GM23338 (cell line): ENCODE measurements at regions not wholly inside any gene's neighbourhood (a gene's known extent, or its start where the extent isn't known, plus 50 kb on each side); places are given as distances from the start of the nearest gene placed in this dataset.

Experiments
- CREB1 ChIP-seq: fragments of 250-450 bp; sonication (Bioruptor Pico); IDR thresholded peaks from 2 replicates; pipeline ENCODE4 v1.5.0; 2020; ENCODE audit warnings: low read depth, mild to moderate bottlenecking, moderate library complexity
- EZH2 ChIP-seq: fragments of 200-600 bp; sonication (generic); IDR thresholded peaks from one replicate; pipeline ENCODE4 v1.8.0; 2017; ENCODE audit warnings: antibody characterized with exemption, mild to moderate bottlenecking, low read depth; ENCODE audit not compliant: unreplicated experiment
- EZH2phosphoT487 ChIP-seq: fragments of 200-600 bp; sonication (generic); IDR thresholded peaks from one replicate; pipeline ENCODE4 v1.8.1; 2018; ENCODE audit warnings: antibody characterized with exemption; ENCODE audit not compliant: unreplicated experiment
- NANOG ChIP-seq: IDR thresholded peaks from 2 replicates; pipeline ENCODE4 v1.6.1; 2016; ENCODE audit warnings: antibody characterized with exemption, borderline replicate concordance
- POLR2AphosphoS5 ChIP-seq: IDR thresholded peaks from 2 replicates; pipeline ENCODE4 v1.6.1; 2016; ENCODE audit warnings: antibody characterized with exemption, low read depth
- ZNF331 ChIP-seq: fragments of 250-450 bp; sonication (Bioruptor Pico); IDR thresholded peaks from 2 replicates; pipeline ENCODE4 v1.5.0; 2020; ENCODE audit warnings: low read depth, mild to moderate bottlenecking, moderate library complexity
- TF ChIP-seq, protein P1 (sequence below), 2 experiments: fragments of 200-600 bp in 1 of 2; sonication (generic) in 1 of 2; conservative IDR thresholded peaks; 2 replicates each; pipeline versions ENCODE4 v1.5.1 to v1.6.1; 2016 to 2017; ENCODE audit warnings: antibody characterized with exemption in 2 of 2, low read depth in 2 of 2, mild to moderate bottlenecking in 2 of 2, moderate library complexity in 1 of 2
- TF ChIP-seq, protein P2 (sequence below): IDR thresholded peaks from one replicate; pipeline ENCODE4 v1.6.1; 2018; ENCODE audit warnings: antibody characterized with exemption; ENCODE audit not compliant: unreplicated experiment

- TF ChIP-seq, protein P1, sequence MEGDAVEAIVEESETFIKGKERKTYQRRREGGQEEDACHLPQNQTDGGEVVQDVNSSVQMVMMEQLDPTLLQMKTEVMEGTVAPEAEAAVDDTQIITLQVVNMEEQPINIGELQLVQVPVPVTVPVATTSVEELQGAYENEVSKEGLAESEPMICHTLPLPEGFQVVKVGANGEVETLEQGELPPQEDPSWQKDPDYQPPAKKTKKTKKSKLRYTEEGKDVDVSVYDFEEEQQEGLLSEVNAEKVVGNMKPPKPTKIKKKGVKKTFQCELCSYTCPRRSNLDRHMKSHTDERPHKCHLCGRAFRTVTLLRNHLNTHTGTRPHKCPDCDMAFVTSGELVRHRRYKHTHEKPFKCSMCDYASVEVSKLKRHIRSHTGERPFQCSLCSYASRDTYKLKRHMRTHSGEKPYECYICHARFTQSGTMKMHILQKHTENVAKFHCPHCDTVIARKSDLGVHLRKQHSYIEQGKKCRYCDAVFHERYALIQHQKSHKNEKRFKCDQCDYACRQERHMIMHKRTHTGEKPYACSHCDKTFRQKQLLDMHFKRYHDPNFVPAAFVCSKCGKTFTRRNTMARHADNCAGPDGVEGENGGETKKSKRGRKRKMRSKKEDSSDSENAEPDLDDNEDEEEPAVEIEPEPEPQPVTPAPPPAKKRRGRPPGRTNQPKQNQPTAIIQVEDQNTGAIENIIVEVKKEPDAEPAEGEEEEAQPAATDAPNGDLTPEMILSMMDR (conservative IDR thresholded peaks at IDR 0.05; ENCODE audit: low read depth in 2 of 2): no peak
- TF ChIP-seq EZH2phosphoT487 (no peak), EZH2 (no peak), NANOG (no peak), POLR2AphosphoS5 (no peak), ZNF331 (CRISPR knock-in tag) (no peak), CREB1 (CRISPR knock-in tag) (no peak)
- TF ChIP-seq, protein P2, sequence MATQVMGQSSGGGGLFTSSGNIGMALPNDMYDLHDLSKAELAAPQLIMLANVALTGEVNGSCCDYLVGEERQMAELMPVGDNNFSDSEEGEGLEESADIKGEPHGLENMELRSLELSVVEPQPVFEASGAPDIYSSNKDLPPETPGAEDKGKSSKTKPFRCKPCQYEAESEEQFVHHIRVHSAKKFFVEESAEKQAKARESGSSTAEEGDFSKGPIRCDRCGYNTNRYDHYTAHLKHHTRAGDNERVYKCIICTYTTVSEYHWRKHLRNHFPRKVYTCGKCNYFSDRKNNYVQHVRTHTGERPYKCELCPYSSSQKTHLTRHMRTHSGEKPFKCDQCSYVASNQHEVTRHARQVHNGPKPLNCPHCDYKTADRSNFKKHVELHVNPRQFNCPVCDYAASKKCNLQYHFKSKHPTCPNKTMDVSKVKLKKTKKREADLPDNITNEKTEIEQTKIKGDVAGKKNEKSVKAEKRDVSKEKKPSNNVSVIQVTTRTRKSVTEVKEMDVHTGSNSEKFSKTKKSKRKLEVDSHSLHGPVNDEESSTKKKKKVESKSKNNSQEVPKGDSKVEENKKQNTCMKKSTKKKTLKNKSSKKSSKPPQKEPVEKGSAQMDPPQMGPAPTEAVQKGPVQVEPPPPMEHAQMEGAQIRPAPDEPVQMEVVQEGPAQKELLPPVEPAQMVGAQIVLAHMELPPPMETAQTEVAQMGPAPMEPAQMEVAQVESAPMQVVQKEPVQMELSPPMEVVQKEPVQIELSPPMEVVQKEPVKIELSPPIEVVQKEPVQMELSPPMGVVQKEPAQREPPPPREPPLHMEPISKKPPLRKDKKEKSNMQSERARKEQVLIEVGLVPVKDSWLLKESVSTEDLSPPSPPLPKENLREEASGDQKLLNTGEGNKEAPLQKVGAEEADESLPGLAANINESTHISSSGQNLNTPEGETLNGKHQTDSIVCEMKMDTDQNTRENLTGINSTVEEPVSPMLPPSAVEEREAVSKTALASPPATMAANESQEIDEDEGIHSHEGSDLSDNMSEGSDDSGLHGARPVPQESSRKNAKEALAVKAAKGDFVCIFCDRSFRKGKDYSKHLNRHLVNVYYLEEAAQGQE: no peak
Observed at GRCh38 chr5:167312225-167312624, 979.2 kb upstream of the WWC1 start.
